GM21526 (cell line): ENCODE measurements at regions not wholly inside any gene's neighbourhood (a gene's known extent, or its start where the extent isn't known, plus 50 kb on each side); places are given as distances from the start of the nearest gene placed in this dataset.
"Not testable (repeated sequence)": the region's sequence is repeated elsewhere in the genome, so short reads cannot be mapped to it uniquely, and the experiment has no call there.

Experiments used
- ATAC-seq: cut with Tn5 transposase; IDR thresholded peaks from one replicate; pipeline ENCODE4 v1.9.1; 2021; ENCODE audit warnings: moderate library complexity; ENCODE audit not compliant: unreplicated experiment, low FRiP score

DNA sequence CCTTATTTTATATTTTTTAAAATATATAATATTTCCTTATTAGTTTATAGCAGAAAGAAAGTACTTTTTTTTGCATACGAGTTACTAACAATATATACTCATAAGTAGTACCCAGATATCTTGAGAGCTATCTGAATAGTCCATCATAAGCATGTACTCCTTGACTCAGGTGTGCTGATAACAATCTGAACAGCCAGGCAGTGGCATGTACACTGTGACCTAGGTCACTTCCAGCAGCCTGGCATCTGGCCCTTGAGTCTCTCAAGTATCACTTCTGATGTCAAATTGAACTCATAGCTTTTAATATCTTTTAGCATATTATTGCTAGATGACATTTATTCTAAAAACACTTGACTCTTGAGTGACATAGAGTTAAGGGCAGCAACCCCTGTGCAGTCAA is 1576.7 kb downstream of the SLITRK1 start:
- no peak for ATAC-seq

DNA sequence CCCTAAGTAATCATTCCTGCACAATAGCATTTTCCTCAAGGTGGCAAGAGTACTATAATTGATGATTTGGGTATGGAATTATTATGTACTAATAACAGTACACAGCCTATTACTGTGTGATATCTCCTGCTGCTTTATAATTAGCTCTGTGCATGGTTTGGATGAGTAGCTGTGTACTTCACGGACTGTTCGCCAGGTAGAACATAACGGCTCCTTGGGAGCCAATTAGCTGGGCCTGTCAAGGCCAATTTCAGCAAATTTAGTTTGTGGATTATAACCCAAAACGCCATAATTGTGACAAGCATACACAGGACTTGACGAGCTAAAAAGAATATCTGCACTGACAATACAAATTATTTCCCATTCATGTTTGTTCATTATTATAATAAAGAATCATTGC is 1584.2 kb downstream of the SLITRK1 start:
- ATAC-seq = no peak

GRCh38 chr13:82294226-82294625 is 1588.0 kb downstream of the SLITRK1 start:
- ATAC-seq = no peak

DNA sequence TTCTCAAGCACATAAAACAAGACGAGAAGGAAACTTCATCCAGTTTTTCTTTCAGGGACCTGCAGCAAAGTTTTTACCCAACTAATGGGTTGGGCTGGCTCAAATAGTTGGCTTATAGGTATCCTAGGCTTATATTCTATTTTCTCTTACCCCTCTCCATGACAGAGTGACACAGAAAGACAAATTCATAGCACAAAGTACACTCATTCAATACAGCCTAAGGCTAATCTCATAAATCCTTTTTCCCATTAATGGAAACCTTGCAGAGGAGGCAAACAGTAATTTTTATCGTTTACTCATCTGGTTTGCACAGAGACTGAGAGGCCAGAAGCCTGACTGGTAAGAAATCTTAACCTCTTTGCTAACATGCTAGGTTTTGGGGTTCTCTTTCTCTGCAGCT is 1589.9 kb downstream of the SLITRK1 start:
- ATAC-seq = no peak

- no peak for ATAC-seq
Observed at GRCh38 chr13:82291852-82292251, 1590.4 kb downstream of the SLITRK1 start.

DNA sequence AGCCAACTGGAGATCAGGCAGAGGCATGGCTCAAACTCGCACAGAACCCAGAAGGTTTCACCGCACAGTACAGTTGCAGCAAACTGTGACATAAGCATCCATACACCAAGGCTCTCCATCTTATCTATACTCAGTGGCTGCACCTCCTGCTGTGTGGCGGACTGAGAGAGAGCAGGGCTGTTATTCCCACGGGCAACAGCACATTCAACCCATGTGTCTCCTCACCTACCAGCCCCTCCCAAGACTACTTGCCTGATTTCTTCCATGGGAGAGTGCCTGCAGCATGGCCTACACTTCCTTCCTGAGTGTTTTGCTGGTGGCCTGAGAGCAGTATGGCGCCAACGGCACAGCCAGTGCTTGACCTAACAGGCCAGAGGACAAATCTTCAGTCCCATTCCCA is 1606.6 kb downstream of the SLITRK1 start:
- ATAC-seq = no peak

DNA sequence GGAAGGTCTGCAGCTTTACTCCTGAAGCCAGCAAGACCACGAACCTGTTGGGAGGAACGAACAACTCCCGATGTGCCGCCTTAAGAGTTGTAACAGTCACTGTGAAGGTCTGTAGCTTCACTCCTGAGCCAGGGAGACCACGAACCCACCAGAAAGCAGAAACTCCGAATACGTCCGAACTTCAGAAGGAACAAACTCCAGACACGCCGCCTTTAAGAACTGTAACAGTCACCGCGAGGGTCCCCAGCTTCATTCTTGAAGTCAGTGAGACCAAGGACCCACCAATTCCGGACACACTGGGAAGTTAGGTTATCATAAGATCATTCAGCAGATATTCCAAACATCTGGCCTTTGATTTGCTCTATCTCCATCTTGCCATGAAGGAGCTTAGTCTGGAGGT is 1623.0 kb downstream of the SLITRK1 start:
- no peak for ATAC-seq

DNA sequence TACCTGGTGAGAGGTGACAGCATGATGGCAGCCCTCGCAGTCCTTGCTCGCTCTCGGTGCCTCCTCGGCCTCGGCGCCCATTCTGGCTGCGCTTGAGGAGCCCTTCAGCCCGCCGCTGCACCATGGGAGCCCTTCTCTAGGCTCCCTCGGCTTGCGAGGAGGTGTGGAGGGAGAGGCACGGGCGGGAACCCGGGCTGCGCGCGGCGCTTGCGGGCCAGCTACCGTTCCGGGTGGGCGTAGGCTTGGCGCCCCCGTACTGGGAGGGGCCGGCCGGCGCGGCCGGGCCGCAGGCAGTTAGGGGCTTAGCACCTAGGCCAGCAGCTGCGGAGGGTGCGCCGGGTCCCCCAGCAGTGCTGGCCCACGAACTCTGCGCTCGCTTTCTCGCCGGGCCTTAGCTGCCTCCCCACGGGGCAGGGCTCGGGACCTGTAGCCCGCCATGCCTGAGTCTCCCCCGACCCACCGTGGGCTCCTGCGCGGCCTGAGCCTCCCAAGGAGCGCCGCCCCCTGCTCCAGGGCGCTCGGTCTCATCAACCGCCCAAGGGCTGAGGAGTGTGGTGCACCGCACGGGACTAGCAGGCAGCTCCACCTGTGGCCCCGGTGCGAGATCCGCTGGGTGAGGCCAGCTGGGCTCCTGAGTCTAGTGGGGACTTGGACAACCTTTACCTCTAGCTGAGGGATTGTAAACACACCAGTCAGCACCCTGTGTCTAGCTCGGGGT is 1624.3 kb downstream of the SLITRK1 start:
- ATAC-seq = no peak

GRCh38 chr13:82248762-82249161 is 1633.5 kb downstream of the SLITRK1 start:
- no peak for ATAC-seq

GRCh38 chr13:82245860-82246259 is 1636.4 kb downstream of the SLITRK1 start:
- no peak for ATAC-seq

GRCh38 chr13:82224806-82225205 is 1657.5 kb downstream of the SLITRK1 start:
- ATAC-seq = no peak

DNA sequence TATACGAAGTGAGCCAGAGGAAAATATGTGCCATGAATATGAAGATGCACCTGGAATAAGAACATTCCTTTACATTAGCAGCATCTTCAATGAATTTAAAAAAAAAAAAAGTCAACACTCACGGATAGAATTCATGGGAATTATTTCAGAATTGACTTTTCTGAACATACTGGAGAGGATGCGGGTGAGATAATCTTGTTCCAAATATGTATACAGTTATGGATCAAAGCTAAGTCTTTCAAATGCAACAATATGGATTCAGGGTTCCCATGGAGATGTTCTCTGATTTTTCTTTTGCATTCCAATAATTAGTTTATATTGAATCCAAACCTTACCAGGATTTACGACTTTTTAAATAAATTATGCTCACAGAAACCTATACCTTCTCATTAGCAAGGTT is 1660.7 kb downstream of the SLITRK1 start:
- ATAC-seq = no peak

- ATAC-seq = no peak
Observed at GRCh38 chr13:82220641-82221040, 1661.6 kb downstream of the SLITRK1 start.

DNA sequence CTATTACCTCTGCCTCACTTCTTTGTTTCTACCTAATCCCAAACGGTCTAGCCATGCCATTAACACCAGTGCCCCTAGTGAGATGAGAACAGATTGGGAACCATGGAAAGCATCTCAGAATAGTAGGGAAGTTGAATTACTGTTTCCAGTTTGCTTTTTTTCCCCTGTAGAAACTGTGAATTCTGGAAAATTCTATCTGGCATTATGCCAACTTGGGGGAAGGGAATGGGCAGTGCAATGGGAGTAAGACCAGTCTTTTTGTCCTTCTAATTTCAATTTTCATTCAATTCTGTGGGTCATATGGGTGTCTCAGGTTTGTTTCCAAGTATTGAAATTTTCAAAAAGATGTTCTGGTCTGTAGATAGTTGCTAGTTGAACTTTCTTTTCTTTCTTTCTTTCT is 1666.1 kb downstream of the SLITRK1 start:
- no peak for ATAC-seq

GRCh38 chr13:82214341-82214740 is 1667.9 kb downstream of the SLITRK1 start:
- ATAC-seq = no peak

- ATAC-seq = no peak
Observed at GRCh38 chr13:82206241-82206640, 1676.0 kb downstream of the SLITRK1 start.

GRCh38 chr13:82202398-82202797 is 1679.9 kb downstream of the SLITRK1 start:
- ATAC-seq = no peak

GRCh38 chr13:82196087-82196486 is 1686.2 kb downstream of the SLITRK1 start:
- ATAC-seq = no peak

DNA sequence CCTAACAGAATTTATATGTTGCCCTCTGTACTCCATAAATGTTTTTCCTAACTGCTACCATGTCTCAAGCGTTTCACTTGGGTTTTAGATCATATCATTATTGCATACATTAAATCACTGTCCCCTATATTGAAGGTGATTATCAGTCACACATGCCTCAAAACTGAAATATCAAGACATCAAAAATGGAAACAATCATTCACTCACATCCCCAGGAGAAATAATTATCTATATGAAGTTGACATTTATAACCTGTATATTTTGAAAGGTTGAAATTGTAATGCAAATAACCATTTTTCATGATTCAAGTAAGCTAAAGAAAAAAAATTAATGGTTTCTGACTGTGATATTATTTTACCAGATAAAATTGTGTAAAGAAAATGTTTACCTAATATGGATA is 1695.0 kb downstream of the SLITRK1 start:
- ATAC-seq = no peak

GRCh38 chr13:82176751-82177150 is 1705.5 kb downstream of the SLITRK1 start:
- no peak for ATAC-seq

- ATAC-seq = no peak
Observed at GRCh38 chr13:82165396-82166174, 1716.7 kb downstream of the SLITRK1 start.

DNA sequence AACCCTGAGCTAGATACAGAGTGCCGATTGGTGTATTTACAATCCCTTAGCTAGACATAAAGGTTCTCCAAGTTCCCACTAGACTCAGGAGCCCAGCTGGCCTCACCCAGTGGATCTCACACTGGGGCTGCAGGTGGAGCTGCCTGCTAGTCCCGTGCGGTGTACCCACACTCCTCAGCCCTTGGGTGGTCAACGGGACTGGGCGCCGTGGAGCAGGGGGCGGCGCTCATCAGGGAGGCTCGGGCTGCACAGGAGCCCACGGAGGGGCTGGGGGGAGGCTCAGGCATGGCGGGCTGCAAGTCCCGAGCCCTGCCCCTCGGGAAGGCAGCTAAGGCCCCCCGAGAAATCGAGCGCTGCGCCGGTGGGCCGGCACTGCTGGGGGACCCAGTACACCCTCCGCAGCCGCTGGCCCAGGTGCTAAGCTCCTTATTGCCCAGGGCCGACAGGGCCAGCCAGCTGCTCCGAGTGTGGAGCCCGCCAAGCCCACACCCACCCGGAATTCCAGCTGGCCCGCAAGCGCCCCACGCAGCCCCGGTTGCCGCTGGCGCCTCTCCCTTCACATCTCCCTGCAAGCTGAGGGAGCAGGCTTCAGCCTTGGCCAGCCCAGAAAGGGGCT is 1717.4 kb downstream of the SLITRK1 start:
- not testable (repeated sequence) for ATAC-seq
